ENCODE measurements at regions not wholly inside any gene's neighbourhood (a gene's known extent, or its start where the extent isn't known, plus 50 kb on each side); places are given as distances from the start of the nearest gene placed in this dataset.
"Not testable (repeated sequence)": the region's sequence is repeated elsewhere in the genome, so short reads cannot be mapped to it uniquely, and the experiment has no call there.

- DNase-seq (ENCODE audit: low read depth in 2 of 2): no peak
Observed at GRCh38 chr16:72657791-72658190, 390.1 kb downstream of the ZFHX3 start.

DNA sequence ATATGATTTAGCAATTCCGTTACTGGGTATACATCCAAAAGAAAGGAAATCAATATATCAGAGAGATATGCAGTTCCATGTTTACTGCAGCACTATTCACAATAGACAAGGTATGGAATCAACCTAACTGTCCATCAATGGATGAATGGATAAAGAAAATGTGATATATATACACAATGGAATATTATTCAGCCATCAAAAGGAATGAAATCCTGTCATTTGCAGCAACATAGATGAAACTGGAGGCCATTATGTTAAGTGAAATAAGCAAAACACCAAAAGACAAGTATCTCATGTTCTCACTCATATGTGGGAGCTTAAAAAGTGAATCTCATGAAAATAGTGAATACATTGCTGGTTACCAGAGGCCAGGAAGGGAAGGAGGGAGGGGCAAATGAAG is 390.8 kb downstream of the ZFHX3 start:
- DNase-seq (ENCODE audit: low read depth in 2 of 2): no peak

GRCh38 chr16:72654535-72654934 is 393.4 kb downstream of the ZFHX3 start:
- no peak for DNase-seq (ENCODE audit: low read depth in 2 of 2)

DNA sequence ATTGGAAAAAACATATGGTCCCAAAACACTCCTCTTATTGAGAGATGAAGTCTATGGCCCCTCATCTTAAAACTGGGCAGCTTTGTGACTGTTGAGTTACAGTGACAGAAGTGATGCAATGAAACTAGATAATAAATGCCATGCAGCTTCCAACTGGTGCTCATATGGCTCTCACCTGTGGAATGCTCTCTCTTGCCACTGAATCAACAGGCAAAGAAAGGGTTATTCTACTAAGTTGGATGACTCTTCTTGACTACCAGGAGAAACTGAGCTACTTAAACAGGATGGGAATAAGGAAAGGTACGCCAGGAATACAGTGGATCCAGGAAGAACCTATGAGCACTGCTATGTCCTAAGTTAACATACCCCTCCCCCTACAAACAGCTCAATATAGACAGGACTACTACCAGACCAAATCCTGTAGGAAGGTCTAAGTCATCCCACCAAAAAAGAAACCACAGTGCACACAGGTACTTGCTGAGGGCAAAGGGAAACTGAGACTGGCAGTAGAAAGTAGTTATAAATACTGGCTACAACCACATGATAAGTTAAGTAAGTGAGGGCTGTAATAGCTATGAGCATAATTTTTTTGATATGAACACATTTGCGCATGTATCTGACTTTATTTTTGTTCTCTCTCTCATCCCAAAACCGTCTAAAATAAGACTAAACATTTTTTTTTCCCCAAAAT is 398.5 kb downstream of the ZFHX3 start:
- DNase-seq (ENCODE audit: low read depth in 2 of 2): no peak

GRCh38 chr16:72646615-72647014 is 401.3 kb downstream of the ZFHX3 start:
- peak in 1 of 2 donors; percentile 1 for DNase-seq (ENCODE audit: low read depth in 2 of 2)

GRCh38 chr16:72645538-72645937 is 402.4 kb downstream of the ZFHX3 start:
- DNase-seq (ENCODE audit: low read depth in 2 of 2): no peak

GRCh38 chr16:72644911-72645310 is 403.0 kb downstream of the ZFHX3 start:
- no peak for DNase-seq (ENCODE audit: low read depth in 2 of 2)

DNA sequence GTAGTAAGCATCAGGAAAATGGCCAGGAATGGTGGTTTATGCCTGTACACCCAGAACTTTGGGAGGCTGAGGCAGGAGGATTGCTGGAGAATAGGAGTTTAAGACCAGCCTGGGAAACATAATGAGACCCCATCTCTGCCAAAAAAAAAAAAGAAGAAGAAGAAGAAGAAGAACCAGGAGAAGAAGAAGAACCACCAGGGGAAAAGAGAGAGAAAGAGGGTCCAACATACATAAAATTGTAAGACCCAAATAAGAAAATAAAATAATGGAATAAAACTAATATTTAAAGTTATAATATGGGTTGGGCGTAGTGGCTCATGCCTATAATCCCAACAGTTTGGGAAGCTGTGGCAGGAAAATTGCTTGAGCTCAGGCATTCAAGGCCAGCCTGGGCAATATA is 408.4 kb downstream of the ZFHX3 start:
- peak in 1 of 2 donors; percentile 0 for DNase-seq (ENCODE audit: low read depth in 2 of 2)

DNA sequence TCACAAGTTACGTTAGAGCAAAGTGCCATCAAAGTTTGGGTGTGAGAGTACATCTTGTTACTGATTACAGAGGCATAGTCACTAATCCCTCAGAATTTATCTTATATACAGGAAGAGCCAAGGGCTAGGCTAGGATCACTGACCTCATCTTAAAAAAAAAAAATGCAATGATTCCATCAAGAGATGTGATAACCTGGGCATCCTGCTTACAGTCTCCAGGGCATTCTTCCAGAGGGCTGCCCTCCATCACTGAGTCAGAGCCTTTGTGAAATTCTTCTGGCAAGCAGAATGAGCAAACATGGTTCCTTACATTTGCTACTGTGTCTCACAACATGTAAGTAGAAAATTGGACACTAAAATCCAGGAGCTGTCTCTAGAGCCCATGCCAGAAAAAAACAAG is 410.6 kb downstream of the ZFHX3 start:
- DNase-seq (ENCODE audit: low read depth in 2 of 2): peak in 1 of 2 donors; percentile 11

DNA sequence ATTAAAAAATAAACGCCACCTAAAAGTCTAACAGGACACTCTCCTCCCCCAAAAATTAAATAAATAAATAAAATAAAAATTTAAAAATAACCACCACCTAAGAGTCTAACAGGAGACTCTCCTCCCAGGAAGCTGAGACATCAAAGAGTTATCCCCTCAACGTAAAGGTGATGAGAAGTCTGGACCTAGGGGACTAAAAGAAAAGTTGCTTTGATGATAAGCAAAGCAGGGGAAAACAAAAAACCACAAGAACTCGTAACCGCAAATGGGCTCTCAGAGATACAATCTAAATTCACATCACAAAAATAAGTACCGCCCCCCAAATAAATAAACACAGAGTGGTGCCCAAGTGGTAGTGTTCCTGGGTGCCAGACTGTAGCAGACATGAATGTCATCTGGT is 412.2 kb downstream of the ZFHX3 start:
- no peak for DNase-seq (ENCODE audit: low read depth in 2 of 2)

GRCh38 chr16:72635104-72635503 is 412.8 kb downstream of the ZFHX3 start:
- DNase-seq (ENCODE audit: low read depth in 2 of 2): no peak

- DNase-seq (ENCODE audit: low read depth in 2 of 2): not testable (repeated sequence)
Observed at GRCh38 chr16:72627182-72627896, 420.6 kb downstream of the ZFHX3 start.

DNA sequence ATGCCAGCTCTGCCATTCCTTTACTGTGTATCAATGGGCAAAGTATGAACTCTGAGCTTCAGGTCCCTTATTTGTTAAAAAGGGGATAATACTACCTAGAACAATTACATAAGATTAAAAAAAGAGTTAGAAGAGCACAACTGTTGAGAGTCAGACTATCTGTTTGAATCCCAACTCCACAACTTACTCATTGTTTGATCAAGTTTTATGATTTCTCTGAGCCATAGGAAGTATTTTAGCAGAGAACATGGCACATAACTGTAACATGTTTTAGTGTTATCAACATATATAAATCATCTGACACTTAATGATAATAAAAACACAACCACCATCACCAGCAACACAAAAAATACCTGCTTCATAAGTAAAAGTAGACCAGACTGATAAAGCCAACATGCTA is 421.3 kb downstream of the ZFHX3 start:
- no peak for DNase-seq (ENCODE audit: low read depth in 2 of 2)

- DNase-seq (ENCODE audit: low read depth in 2 of 2): no peak
Observed at GRCh38 chr16:72621651-72622050, 426.3 kb downstream of the ZFHX3 start.

- no peak for DNase-seq (ENCODE audit: low read depth in 2 of 2)
Observed at GRCh38 chr16:72620853-72621252, 427.1 kb downstream of the ZFHX3 start.

DNA sequence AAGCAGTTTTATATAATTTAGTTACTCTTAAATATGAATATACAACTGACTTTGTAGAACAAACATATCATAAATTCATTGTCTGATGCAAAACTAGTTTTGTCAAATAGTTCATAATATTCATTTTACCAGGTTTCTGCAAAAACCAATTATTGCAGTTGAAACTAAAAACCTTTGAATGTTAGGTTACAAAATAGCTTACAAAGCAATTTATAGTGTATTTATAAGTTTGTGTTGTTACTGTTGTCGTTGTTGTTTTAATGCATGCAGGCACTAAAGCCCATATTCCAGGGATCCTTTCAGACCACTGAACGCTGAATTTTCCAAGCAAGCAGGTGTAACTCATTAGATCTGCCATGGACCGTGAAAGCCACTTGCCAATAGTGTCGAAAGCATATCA is 427.6 kb downstream of the ZFHX3 start:
- DNase-seq (ENCODE audit: low read depth in 2 of 2): no peak

GRCh38 chr16:72615856-72616255 is 432.1 kb downstream of the ZFHX3 start:
- no peak for DNase-seq (ENCODE audit: low read depth in 2 of 2)

DNA sequence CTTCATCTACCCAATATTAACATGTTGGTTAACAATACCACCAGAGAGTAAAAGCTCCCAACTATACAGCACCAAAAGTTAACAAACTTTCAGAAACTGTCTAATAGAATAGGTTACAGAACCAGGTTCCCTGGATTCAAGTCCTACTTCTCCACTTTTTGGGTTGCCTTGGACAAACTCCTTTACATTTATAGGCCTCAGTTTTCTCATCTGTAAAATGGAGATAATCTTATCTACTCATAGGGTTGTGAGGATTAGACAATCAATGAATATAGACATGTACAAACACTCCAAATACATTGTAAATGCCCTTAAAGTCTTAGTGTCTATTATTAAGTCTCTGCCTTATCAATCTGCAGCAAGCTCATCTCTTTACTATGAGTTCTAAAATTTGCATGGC is 435.2 kb downstream of the ZFHX3 start:
- no peak for DNase-seq (ENCODE audit: low read depth in 2 of 2)

- DNase-seq (ENCODE audit: low read depth in 2 of 2): no peak
Observed at GRCh38 chr16:72612256-72612655, 435.7 kb downstream of the ZFHX3 start.

- no peak for DNase-seq (ENCODE audit: low read depth in 2 of 2)
Observed at GRCh38 chr16:72609933-72610332, 438.0 kb upstream of the PMFBP1 start.

DNA sequence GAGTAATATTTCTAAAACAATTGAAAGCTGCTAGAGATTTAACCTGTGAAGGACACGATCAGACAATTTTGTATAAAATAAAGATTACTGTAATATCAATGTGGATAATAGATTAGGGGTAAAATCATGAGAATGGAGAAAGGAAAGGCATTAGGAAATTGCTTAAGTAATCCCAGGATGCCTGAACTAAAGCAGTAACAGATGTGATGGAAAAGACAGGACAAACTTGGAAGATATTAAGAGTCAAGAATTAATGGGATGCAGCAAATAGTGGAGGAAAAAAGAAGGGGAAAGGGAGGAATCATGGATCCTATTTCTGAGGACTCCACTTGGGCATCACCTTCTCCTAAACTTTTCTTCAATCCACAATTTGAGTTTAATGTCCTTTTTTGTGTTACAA is 437.1 kb upstream of the PMFBP1 start:
- no peak for DNase-seq (ENCODE audit: low read depth in 2 of 2)

DNA sequence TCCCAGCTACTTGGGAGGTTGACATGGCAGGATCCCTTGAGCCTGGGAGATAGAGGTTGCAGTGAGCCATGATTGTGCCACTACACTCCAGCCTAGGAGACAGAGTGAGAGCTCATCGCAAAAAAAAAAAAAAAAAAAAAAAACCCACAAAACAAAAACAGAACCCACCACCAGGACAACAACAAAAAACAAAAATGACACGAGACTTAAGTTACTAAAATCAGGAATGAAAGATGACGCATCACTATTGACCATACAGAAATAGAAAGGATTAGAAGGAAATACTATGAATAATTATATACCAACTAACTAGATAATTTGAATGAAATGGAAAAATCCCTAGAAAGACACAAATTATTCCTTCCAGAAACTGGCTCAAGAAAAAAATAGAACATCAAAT is 432.4 kb upstream of the PMFBP1 start:
- DNase-seq (ENCODE audit: low read depth in 2 of 2): no peak

- no peak for DNase-seq (ENCODE audit: low read depth in 2 of 2)
Observed at GRCh38 chr16:72602499-72602898, 430.5 kb upstream of the PMFBP1 start.
